Endothelial cell of umbilical vein (primary cell): ENCODE measurements at regions not wholly inside any gene's neighbourhood (a gene's known extent, or its start where the extent isn't known, plus 50 kb on each side); places are given as distances from the start of the nearest gene placed in this dataset.

Source experiments
- BruUV-seq: library from RNA; stranded (reverse); fragments of 400-500 nt; replicated peaks from 2 replicates; lab custom pipeline; 2021; lab: Mats Ljungman, UMichigan
- CTCF ChIA-PET: fragments of 300-600, 350-600 bp; sonication (Branson Sonifier 250); formaldehyde crosslinking; loops from one replicate; lab custom pipeline; 2021; ENCODE audit warnings: antibody characterized with exemption, inconsistent platforms; lab: Charles Lee
- POLR2A ChIA-PET: fragments of 300-600, 350-600 bp; sonication (Branson Sonifier 250); formaldehyde crosslinking; loops from one replicate; lab custom pipeline; 2021; ENCODE audit warnings: antibody characterized with exemption, inconsistent platforms; lab: Charles Lee
- DNase-seq: peaks from one replicate; pipeline ENCODE4 v3.0.0-alpha.2; 2011; ENCODE audit warnings: low read depth, low spot score
- FAIRE-seq: peaks from 2 replicates; lab custom pipeline; 2011; peaks lifted over from hg19 to GRCh38; lab: Jason Lieb, UNC
- H2AFZ ChIP-seq: 2 replicates; pipeline ENCODE4 v1.6.0; 2012; ENCODE audit warnings: low read depth, low read length, control low read depth, inconsistent platforms
- H3K27ac ChIP-seq: 2 replicates; pipeline ENCODE4 v1.5.1; 2011; ENCODE audit warnings: low read depth, mild to moderate bottlenecking, control low read depth, low read length, moderate library complexity; ENCODE audit not compliant: insufficient read depth
- H3K27me3 ChIP-seq, 2 experiments: 2 replicates each; pipeline versions ENCODE4 v1.6.0 to v1.6.1; 2011; ENCODE audit warnings: low read length in 2 of 2, mixed read lengths in 1 of 2; ENCODE audit not compliant: control insufficient read depth in 2 of 2, insufficient read depth in 2 of 2
- H3K36me3 ChIP-seq, 2 experiments: 2 replicates in 1 of 2; 3 replicates in 1 of 2; pipeline ENCODE4 v1.5.1; 2011; ENCODE audit warnings: low read length in 2 of 2, mild to moderate bottlenecking in 1 of 2, moderate library complexity in 1 of 2; ENCODE audit not compliant: control insufficient read depth in 2 of 2, insufficient read depth in 2 of 2; ENCODE audit errors: extremely low read depth in 1 of 2
- H3K4me1 ChIP-seq: 3 replicates; pipeline ENCODE4 v1.5.1; 2011; ENCODE audit warnings: mild to moderate bottlenecking, low read length; ENCODE audit not compliant: control insufficient read depth, insufficient read depth; ENCODE audit errors: extremely low read depth
- H3K4me2 ChIP-seq: 2 replicates; pipeline ENCODE4 v1.6.1; 2011; ENCODE audit warnings: low read length, control low read depth, mixed read lengths; ENCODE audit not compliant: insufficient read depth
- H3K4me3 ChIP-seq, 3 experiments: fragments of 200-600 bp in 1 of 3; sonication (generic), shearing (Covaris generic) in 1 of 3; replicated peaks in 1 of 3; 2 replicates each; pipeline ENCODE4 v1.5.1; 2011 to 2016; ENCODE audit warnings: control low read depth in 3 of 3, low read length in 3 of 3, mild to moderate bottlenecking in 2 of 3, inconsistent platforms in 1 of 3, low read depth in 1 of 3, moderate library complexity in 1 of 3; ENCODE audit not compliant: insufficient read depth in 1 of 3
- H3K79me2 ChIP-seq: 2 replicates; pipeline ENCODE4 v1.6.0; 2012; ENCODE audit warnings: low read length, inconsistent platforms; ENCODE audit not compliant: control insufficient read depth, insufficient read depth
- H3K9ac ChIP-seq: replicated peaks from 2 replicates; pipeline ENCODE3; 2011; ENCODE audit warnings: low read length, control low read depth; ENCODE audit not compliant: insufficient read depth; ENCODE audit errors: extremely low read depth
- H3K9me1 ChIP-seq: replicated peaks from 3 replicates; pipeline ENCODE4 v1.6.0; 2011; ENCODE audit warnings: mild to moderate bottlenecking, low read length; ENCODE audit not compliant: control insufficient read depth, insufficient read depth; ENCODE audit errors: extremely low read depth
- H3K9me3 ChIP-seq: replicated peaks from 2 replicates; pipeline ENCODE4 v1.5.1; 2012; ENCODE audit warnings: low read length, inconsistent platforms; ENCODE audit not compliant: control insufficient read depth, insufficient read depth
- H4K20me1 ChIP-seq: replicated peaks from 2 replicates; pipeline ENCODE3; 2011; ENCODE audit warnings: mild to moderate bottlenecking, low read length; ENCODE audit not compliant: control insufficient read depth, insufficient read depth; ENCODE audit errors: extremely low read depth
- EZH2 ChIP-seq: IDR thresholded peaks from 2 replicates; pipeline ENCODE4 v1.6.1; 2012; ENCODE audit warnings: borderline replicate concordance, low read depth, mild to moderate bottlenecking, moderate library complexity, low read length, inconsistent platforms; ENCODE audit not compliant: severe bottlenecking
- FOS ChIP-seq: IDR thresholded peaks from 2 replicates; pipeline ENCODE4 v1.6.1; 2011; ENCODE audit warnings: mild to moderate bottlenecking, low read length, moderate library complexity, borderline replicate concordance; ENCODE audit not compliant: insufficient read depth
- GATA2 ChIP-seq: IDR thresholded peaks from 2 replicates; pipeline ENCODE4 v1.7.0; 2011; ENCODE audit warnings: low read depth, mild to moderate bottlenecking, moderate library complexity, mixed read lengths, low read length; ENCODE audit not compliant: insufficient read length, insufficient read depth
- JUN ChIP-seq: IDR thresholded peaks from 2 replicates; pipeline ENCODE4 v1.6.1; 2011; ENCODE audit warnings: borderline replicate concordance, low read depth; ENCODE audit not compliant: insufficient read length, insufficient read depth
- MYC ChIP-seq: IDR thresholded peaks from one replicate; pipeline ENCODE4 v1.6.1; 2011; ENCODE audit warnings: mild to moderate bottlenecking, low read depth, low read length
- POLR2A ChIP-seq: IDR thresholded peaks from 2 replicates; pipeline ENCODE4 v1.6.1; 2012; ENCODE audit warnings: low read depth, mild to moderate bottlenecking, control low read depth, low read length
- POLR2AphosphoS5 ChIP-seq: IDR thresholded peaks from 2 replicates; pipeline ENCODE4 v1.6.1; 2012; ENCODE audit warnings: low read depth, mild to moderate bottlenecking, control low read depth, low read length, moderate library complexity; ENCODE audit not compliant: insufficient read depth
- dilution Hi-C: fragments of 300-500 bp; cut with MboI; formaldehyde crosslinking; loops from one replicate; pipeline ENCODE4 v1.15.0; 2019; ENCODE audit warnings: low sequenced_read_pairs; ENCODE audit not compliant: extremely low pct_ligation_motif_present
- intact Hi-C: fragments of 100-400 bp; cut with micrococcal nuclease; formaldehyde crosslinking; loops from one replicate; pipeline ENCODE4 v1.10.0; 2022
- TF ChIP-seq, protein P1 (sequence below), 2 donors: IDR thresholded peaks; 1 replicate in 1 of 2; 2 replicates in 1 of 2; pipeline ENCODE4 v1.5.1; 2011; ENCODE audit warnings: low read length in 2 of 2, mild to moderate bottlenecking in 2 of 2, moderate library complexity in 2 of 2, control low read depth in 1 of 2, inconsistent platforms in 1 of 2, low read depth in 1 of 2; ENCODE audit not compliant: insufficient read depth in 1 of 2; ENCODE audit errors: extremely low read depth in 1 of 2
- TF ChIP-seq, protein P2 (sequence below): IDR thresholded peaks from 2 replicates; pipeline ENCODE4 v1.6.1; 2011; ENCODE audit not compliant: insufficient read depth, insufficient read length

DNA sequence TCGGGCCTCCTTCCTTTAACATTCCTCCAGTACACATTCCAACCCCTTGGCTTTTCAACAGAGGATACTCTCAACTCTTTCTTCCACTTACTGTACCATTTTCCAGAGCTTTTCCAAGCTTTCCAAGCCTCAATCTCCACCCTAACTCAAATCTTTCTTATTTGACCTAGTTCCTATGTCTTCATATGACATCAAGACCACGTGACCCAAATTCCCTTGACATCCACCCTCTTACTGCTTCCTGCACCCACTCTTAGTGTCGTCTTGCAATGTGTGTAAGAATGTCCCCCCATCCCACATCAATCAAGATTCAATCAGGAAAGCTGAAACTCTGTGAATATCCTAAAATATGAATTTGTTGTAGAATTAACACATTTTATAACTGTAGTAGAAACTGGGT lies 155.0 kb downstream of the OMA1 start:
- H3K4me1 ChIP-seq, result peaks cover 25% of the 10 kb centered on the region
- H3K9ac ChIP-seq, result no peak overlapping the region
- dilution Hi-C loops (no loop called here), intact Hi-C loops (loop anchor here (10.0 kb wide), 1 partner anchor 153 kb away; the partner anchor contains the start of gene OMA1)
- H3K4me2 ChIP-seq, result no peak overlapping the region
- H3K9me3 ChIP-seq, result no peaks in the 10 kb centered on the region
- no peaks in the 10 kb centered on the region for H3K9me1 ChIP-seq
- DNase-seq (no peak), FAIRE-seq (no peak)
- no TSS peak for BruUV-seq
- H3K4me3 ChIP-seq, result no peak overlapping the region
- no peaks in the 10 kb centered on the region for H3K36me3 ChIP-seq
- ChIA-PET CTCF (no interaction called here), POLR2A (no interaction called here)
- H2AFZ ChIP-seq, result no peak overlapping the region
- no peaks in the 10 kb centered on the region for H4K20me1 ChIP-seq
- peaks cover 0 to 2% of the 10 kb centered on the region in 2 experiments for H3K27me3 ChIP-seq
- no peaks in the 10 kb centered on the region for H3K79me2 ChIP-seq
- TF ChIP-seq, protein P1, sequence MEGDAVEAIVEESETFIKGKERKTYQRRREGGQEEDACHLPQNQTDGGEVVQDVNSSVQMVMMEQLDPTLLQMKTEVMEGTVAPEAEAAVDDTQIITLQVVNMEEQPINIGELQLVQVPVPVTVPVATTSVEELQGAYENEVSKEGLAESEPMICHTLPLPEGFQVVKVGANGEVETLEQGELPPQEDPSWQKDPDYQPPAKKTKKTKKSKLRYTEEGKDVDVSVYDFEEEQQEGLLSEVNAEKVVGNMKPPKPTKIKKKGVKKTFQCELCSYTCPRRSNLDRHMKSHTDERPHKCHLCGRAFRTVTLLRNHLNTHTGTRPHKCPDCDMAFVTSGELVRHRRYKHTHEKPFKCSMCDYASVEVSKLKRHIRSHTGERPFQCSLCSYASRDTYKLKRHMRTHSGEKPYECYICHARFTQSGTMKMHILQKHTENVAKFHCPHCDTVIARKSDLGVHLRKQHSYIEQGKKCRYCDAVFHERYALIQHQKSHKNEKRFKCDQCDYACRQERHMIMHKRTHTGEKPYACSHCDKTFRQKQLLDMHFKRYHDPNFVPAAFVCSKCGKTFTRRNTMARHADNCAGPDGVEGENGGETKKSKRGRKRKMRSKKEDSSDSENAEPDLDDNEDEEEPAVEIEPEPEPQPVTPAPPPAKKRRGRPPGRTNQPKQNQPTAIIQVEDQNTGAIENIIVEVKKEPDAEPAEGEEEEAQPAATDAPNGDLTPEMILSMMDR (IDR thresholded peaks at IDR 0.05; ENCODE audit: extremely low read depth in 1 of 2, insufficient read depth in 1 of 2, low read depth in 1 of 2, low read length in 2 of 2), result no peak
- no peak overlapping the region for H3K27ac ChIP-seq

DNA sequence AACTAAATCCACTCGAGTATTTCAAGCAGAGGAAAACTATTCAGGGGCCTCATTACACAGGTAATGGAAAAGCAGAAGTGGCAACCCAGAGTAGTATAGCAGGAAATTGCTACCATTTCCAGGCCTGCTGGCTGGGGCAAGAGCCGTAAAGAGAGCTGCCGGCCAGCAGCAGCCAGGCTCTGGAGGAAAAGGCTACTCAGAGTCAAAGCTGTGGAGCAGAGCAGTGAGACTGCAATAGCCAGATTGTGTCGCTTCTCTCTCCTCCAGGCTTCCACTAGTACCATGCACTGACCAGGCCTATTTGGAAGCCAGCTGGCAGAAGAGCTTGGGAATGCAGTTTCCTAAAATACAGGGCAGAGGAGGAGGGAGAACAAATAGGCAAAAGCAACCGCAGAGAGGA lies 155.5 kb downstream of the OMA1 start:
- DNase-seq, result no peak
- no peaks in the 10 kb centered on the region for H3K9me3 ChIP-seq
- POLR2A ChIA-PET, result no interaction called here

More for the DNA sequence above, 155.5 kb downstream of the OMA1 start:
- Histone ChIP-seq H3K27ac (no peak overlapping the region), H3K79me2 (no peaks in the 10 kb centered on the region), H3K27me3 (peaks cover 0 to 2% of the 10 kb centered on the region in 2 experiments), H3K9me1 (no peaks in the 10 kb centered on the region), H3K4me2 (no peak overlapping the region), H4K20me1 (no peaks in the 10 kb centered on the region), H3K9ac (no peak overlapping the region), H2AFZ (no peak overlapping the region), H3K4me3 (no peak overlapping the region), H3K36me3 (no peaks in the 10 kb centered on the region), H3K4me1 (peaks cover 20% of the 10 kb centered on the region)
- intact Hi-C loops (loop anchor here (10.0 kb wide), 1 partner anchor 154 kb away; the partner anchor contains the start of gene OMA1), dilution Hi-C loops (no loop called here)
- CTCF ChIA-PET, result no interaction called here
- no TSS peak for BruUV-seq
- no peak for FAIRE-seq
- no peak for TF ChIP-seq POLR2AphosphoS5
- TF ChIP-seq EZH2, result no peak
- TF ChIP-seq, protein P1 (IDR thresholded peaks at IDR 0.05; ENCODE audit: extremely low read depth in 1 of 2, insufficient read depth in 1 of 2, low read depth in 1 of 2, low read length in 2 of 2), result no peak
- no peak for TF ChIP-seq JUN
- TF ChIP-seq POLR2A, result no peak
- no peak for TF ChIP-seq MYC
- TF ChIP-seq, protein P2, sequence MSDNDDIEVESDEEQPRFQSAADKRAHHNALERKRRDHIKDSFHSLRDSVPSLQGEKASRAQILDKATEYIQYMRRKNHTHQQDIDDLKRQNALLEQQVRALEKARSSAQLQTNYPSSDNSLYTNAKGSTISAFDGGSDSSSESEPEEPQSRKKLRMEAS, result no peak
- no peak for TF ChIP-seq FOS
- no peak for TF ChIP-seq GATA2
